HG02981 (cell line): ENCODE measurements at regions not wholly inside any gene's neighbourhood (a gene's known extent, or its start where the extent isn't known, plus 50 kb on each side); places are given as distances from the start of the nearest gene placed in this dataset.

ENCODE experiments used
- ATAC-seq: cut with Tn5 transposase; IDR thresholded peaks from one replicate; pipeline ENCODE4 v1.9.1; 2021; ENCODE audit warnings: mild to moderate bottlenecking, moderate library complexity; ENCODE audit not compliant: unreplicated experiment

GRCh38 chr2:220913384-220913783 is 658.7 kb downstream of the EPHA4 start:
- no peak for ATAC-seq

GRCh38 chr2:220915092-220915623 is 656.9 kb downstream of the EPHA4 start:
- no peak for ATAC-seq

- ATAC-seq, result no peak
Observed at GRCh38 chr2:220916931-220917330, 655.2 kb downstream of the EPHA4 start.

GRCh38 chr2:220930271-220931076 is 641.6 kb downstream of the EPHA4 start:
- ATAC-seq, result no peak

- ATAC-seq, result no peak
Observed at GRCh38 chr2:220931491-220931890, 640.6 kb downstream of the EPHA4 start.

GRCh38 chr2:220932041-220932440 is 640.1 kb downstream of the EPHA4 start:
- no peak for ATAC-seq

- ATAC-seq, result peak; percentile 60
Observed at GRCh38 chr2:220935789-220936321, 636.2 kb downstream of the EPHA4 start.

GRCh38 chr2:220936641-220937197 is 635.4 kb downstream of the EPHA4 start:
- no peak for ATAC-seq

GRCh38 chr2:220937245-220937644 is 634.9 kb downstream of the EPHA4 start:
- no peak for ATAC-seq

- no peak for ATAC-seq
Observed at GRCh38 chr2:220940646-220941045, 631.5 kb downstream of the EPHA4 start.

- no peak for ATAC-seq
Observed at GRCh38 chr2:220941683-220942082, 630.4 kb downstream of the EPHA4 start.

GRCh38 chr2:220946552-220946951 is 625.6 kb downstream of the EPHA4 start:
- ATAC-seq, result no peak

GRCh38 chr2:220948579-220948978 is 623.5 kb downstream of the EPHA4 start:
- no peak for ATAC-seq

GRCh38 chr2:220949466-220949865 is 622.6 kb downstream of the EPHA4 start:
- no peak for ATAC-seq

GRCh38 chr2:220955776-220956175 is 616.3 kb downstream of the EPHA4 start:
- ATAC-seq, result no peak

GRCh38 chr2:220956429-220956828 is 615.7 kb downstream of the EPHA4 start:
- ATAC-seq, result no peak

- no peak for ATAC-seq
Observed at GRCh38 chr2:220959391-220959802, 612.7 kb downstream of the EPHA4 start.

- no peak for ATAC-seq
Observed at GRCh38 chr2:220961143-220961860, 610.8 kb downstream of the EPHA4 start.

GRCh38 chr2:220962556-220962955 is 609.5 kb downstream of the EPHA4 start:
- ATAC-seq, result no peak

GRCh38 chr2:220963076-220963475 is 609.0 kb downstream of the EPHA4 start:
- no peak for ATAC-seq

GRCh38 chr2:220963930-220964329 is 608.2 kb downstream of the EPHA4 start:
- no peak for ATAC-seq
